Neural cell (in vitro differentiated cells): ENCODE measurements at regions not wholly inside any gene's neighbourhood (a gene's known extent, or its start where the extent isn't known, plus 50 kb on each side); places are given as distances from the start of the nearest gene placed in this dataset.

Experiments
- H2AFZ ChIP-seq: fragments of 200-600, 300-800 bp; sonication (generic), shearing (Covaris generic); 2 replicates; pipeline ENCODE4 v1.6.0; 2014; ENCODE audit warnings: low read depth, mild to moderate bottlenecking, antibody characterized with exemption, low read length, moderate library complexity
- H3F3A ChIP-seq: fragments of 200-600 bp; shearing (Covaris generic); 2 replicates; pipeline ENCODE4 v1.6.1; 2016; ENCODE audit warnings: mild to moderate bottlenecking, moderate library complexity, mixed read lengths, antibody characterized with exemption, low read length; ENCODE audit not compliant: insufficient read depth, poor library complexity, severe bottlenecking
- H3K27ac ChIP-seq: fragments of 200-600, 300-800 bp; sonication (generic), shearing (Covaris generic); 2 replicates; pipeline ENCODE4 v1.5.1; 2014; ENCODE audit warnings: mild to moderate bottlenecking, low read length, moderate library complexity
- H3K27me3 ChIP-seq: fragments of 300-800, 200-600 bp; sonication (generic), shearing (Covaris generic); 2 replicates; pipeline ENCODE4 v1.6.0; 2014; ENCODE audit warnings: mild to moderate bottlenecking, low read depth, low read length, moderate library complexity; ENCODE audit not compliant: insufficient read depth
- H3K36me3 ChIP-seq: fragments of 300-800, 200-600 bp; sonication (generic), shearing (Covaris generic); 2 replicates; pipeline ENCODE4 v1.5.1; 2014; ENCODE audit warnings: mild to moderate bottlenecking, antibody characterized with exemption, low read length, moderate library complexity; ENCODE audit not compliant: insufficient read depth
- H3K4me2 ChIP-seq: fragments of 300-800, 200-600 bp; sonication (generic), shearing (Covaris generic); 2 replicates; pipeline ENCODE4 v1.6.0; 2014; ENCODE audit warnings: mild to moderate bottlenecking, low read length
- H3K4me3 ChIP-seq: fragments of 300-800, 200-600 bp; sonication (generic), shearing (Covaris generic); 2 replicates; pipeline ENCODE4 v1.5.1; 2014; ENCODE audit warnings: mild to moderate bottlenecking, low read length, moderate library complexity
- H3K79me2 ChIP-seq: fragments of 200-600 bp; shearing (Covaris generic); replicated peaks from 2 replicates; pipeline ENCODE4 v1.6.0; 2014; ENCODE audit warnings: mild to moderate bottlenecking, low read length, moderate library complexity; ENCODE audit not compliant: insufficient read depth
- H3K9ac ChIP-seq: fragments of 300-800, 200-600 bp; sonication (generic), shearing (Covaris generic); 2 replicates; pipeline ENCODE4 v1.6.1; 2016; ENCODE audit warnings: mild to moderate bottlenecking, low read length, mixed read lengths
- H3K9me2 ChIP-seq: fragments of 200-600 bp; shearing (Covaris generic); 2 replicates; pipeline ENCODE4 v1.6.1; 2016; ENCODE audit warnings: mild to moderate bottlenecking, low read length, mixed read lengths; ENCODE audit not compliant: insufficient read depth
- H3K9me3 ChIP-seq: fragments of 200-600, 300-800 bp; sonication (generic), shearing (Covaris generic); 2 replicates; pipeline ENCODE4 v1.6.1; 2016; ENCODE audit warnings: mild to moderate bottlenecking, mixed run types, low read length, moderate library complexity, mixed read lengths
- H4K20me1 ChIP-seq: fragments of 200-600 bp; shearing (Covaris generic); 2 replicates; pipeline ENCODE4 v1.6.1; 2016; ENCODE audit warnings: mild to moderate bottlenecking, mixed run types; ENCODE audit not compliant: insufficient read depth
- EP300 ChIP-seq: fragments of 450-650 bp; conservative IDR thresholded peaks from 2 replicates; pipeline ENCODE4 v1.6.1; 2014; ENCODE audit warnings: antibody characterized with exemption, mild to moderate bottlenecking, moderate library complexity; ENCODE audit not compliant: poor library complexity, severe bottlenecking
- EZH2 ChIP-seq: fragments of 200-600, 300-800 bp; shearing (Covaris generic), sonication (generic); IDR thresholded peaks from 2 replicates; pipeline ENCODE4 v1.6.1; 2014; ENCODE audit warnings: antibody characterized with exemption, low read length, borderline replicate concordance, mild to moderate bottlenecking; ENCODE audit not compliant: insufficient read depth, poor library complexity, severe bottlenecking
- MXI1 ChIP-seq: fragments of 450-650 bp; conservative IDR thresholded peaks from 2 replicates; pipeline ENCODE4 v1.6.1; 2014; ENCODE audit warnings: antibody characterized with exemption, mild to moderate bottlenecking; ENCODE audit not compliant: poor library complexity, severe bottlenecking
- POLR2AphosphoS5 ChIP-seq: IDR thresholded peaks from 2 replicates; pipeline ENCODE4 v1.6.1; 2012
- RAD21 ChIP-seq: fragments of 450-650 bp; conservative IDR thresholded peaks from 2 replicates; pipeline ENCODE4 v1.6.1; 2014; ENCODE audit warnings: antibody characterized with exemption, mild to moderate bottlenecking, moderate library complexity
- SMC3 ChIP-seq: fragments of 450-650 bp; conservative IDR thresholded peaks from 2 replicates; pipeline ENCODE4 v1.6.1; 2014; ENCODE audit warnings: antibody characterized with exemption, mild to moderate bottlenecking, moderate library complexity; ENCODE audit not compliant: poor library complexity
- TAF1 ChIP-seq: IDR thresholded peaks from 2 replicates; pipeline ENCODE4 v1.6.1; 2012; ENCODE audit warnings: low read depth
- TF ChIP-seq, protein P1 (sequence below): fragments of 450-650 bp; IDR thresholded peaks from 2 replicates; pipeline ENCODE4 v1.5.1; 2014; ENCODE audit warnings: antibody characterized with exemption, mild to moderate bottlenecking, moderate library complexity; ENCODE audit not compliant: poor library complexity, severe bottlenecking
- TF ChIP-seq, protein P2 (sequence below): IDR thresholded peaks from 2 replicates; pipeline ENCODE4 v1.6.1; 2012; ENCODE audit warnings: borderline replicate concordance

- Histone ChIP-seq H2AFZ (no peak overlapping the region), H3K4me3 (no peak overlapping the region), H3K4me2 (no peak overlapping the region), H3K79me2 (no peaks in the 10 kb centered on the region), H3K9me3 (no peaks in the 10 kb centered on the region), H3K9me2 (no peaks in the 10 kb centered on the region), H4K20me1 (no peaks in the 10 kb centered on the region), H3K9ac (no peak overlapping the region), H3K27ac (no peak overlapping the region), H3K36me3 (no peaks in the 10 kb centered on the region), H3F3A (no peaks in the 10 kb centered on the region), H3K27me3 (peaks cover 6% of the 10 kb centered on the region)
- TF ChIP-seq, protein P1, sequence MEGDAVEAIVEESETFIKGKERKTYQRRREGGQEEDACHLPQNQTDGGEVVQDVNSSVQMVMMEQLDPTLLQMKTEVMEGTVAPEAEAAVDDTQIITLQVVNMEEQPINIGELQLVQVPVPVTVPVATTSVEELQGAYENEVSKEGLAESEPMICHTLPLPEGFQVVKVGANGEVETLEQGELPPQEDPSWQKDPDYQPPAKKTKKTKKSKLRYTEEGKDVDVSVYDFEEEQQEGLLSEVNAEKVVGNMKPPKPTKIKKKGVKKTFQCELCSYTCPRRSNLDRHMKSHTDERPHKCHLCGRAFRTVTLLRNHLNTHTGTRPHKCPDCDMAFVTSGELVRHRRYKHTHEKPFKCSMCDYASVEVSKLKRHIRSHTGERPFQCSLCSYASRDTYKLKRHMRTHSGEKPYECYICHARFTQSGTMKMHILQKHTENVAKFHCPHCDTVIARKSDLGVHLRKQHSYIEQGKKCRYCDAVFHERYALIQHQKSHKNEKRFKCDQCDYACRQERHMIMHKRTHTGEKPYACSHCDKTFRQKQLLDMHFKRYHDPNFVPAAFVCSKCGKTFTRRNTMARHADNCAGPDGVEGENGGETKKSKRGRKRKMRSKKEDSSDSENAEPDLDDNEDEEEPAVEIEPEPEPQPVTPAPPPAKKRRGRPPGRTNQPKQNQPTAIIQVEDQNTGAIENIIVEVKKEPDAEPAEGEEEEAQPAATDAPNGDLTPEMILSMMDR, result no peak
- TF ChIP-seq TAF1 (no peak), SMC3 (no peak), MXI1 (no peak), EZH2 (no peak), EP300 (no peak), POLR2AphosphoS5 (no peak), RAD21 (no peak)
- TF ChIP-seq, protein P2, sequence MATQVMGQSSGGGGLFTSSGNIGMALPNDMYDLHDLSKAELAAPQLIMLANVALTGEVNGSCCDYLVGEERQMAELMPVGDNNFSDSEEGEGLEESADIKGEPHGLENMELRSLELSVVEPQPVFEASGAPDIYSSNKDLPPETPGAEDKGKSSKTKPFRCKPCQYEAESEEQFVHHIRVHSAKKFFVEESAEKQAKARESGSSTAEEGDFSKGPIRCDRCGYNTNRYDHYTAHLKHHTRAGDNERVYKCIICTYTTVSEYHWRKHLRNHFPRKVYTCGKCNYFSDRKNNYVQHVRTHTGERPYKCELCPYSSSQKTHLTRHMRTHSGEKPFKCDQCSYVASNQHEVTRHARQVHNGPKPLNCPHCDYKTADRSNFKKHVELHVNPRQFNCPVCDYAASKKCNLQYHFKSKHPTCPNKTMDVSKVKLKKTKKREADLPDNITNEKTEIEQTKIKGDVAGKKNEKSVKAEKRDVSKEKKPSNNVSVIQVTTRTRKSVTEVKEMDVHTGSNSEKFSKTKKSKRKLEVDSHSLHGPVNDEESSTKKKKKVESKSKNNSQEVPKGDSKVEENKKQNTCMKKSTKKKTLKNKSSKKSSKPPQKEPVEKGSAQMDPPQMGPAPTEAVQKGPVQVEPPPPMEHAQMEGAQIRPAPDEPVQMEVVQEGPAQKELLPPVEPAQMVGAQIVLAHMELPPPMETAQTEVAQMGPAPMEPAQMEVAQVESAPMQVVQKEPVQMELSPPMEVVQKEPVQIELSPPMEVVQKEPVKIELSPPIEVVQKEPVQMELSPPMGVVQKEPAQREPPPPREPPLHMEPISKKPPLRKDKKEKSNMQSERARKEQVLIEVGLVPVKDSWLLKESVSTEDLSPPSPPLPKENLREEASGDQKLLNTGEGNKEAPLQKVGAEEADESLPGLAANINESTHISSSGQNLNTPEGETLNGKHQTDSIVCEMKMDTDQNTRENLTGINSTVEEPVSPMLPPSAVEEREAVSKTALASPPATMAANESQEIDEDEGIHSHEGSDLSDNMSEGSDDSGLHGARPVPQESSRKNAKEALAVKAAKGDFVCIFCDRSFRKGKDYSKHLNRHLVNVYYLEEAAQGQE, result no peak
These were observed 115.9 kb downstream of the INHBB start for GRCh38 chr2:120461546-120462537.

- H3K9me2 ChIP-seq, result no peaks in the 10 kb centered on the region
- H3K4me2 ChIP-seq, result no peak overlapping the region
- H3F3A ChIP-seq, result no peaks in the 10 kb centered on the region
- no peak overlapping the region for H3K9ac ChIP-seq
- no peak overlapping the region for H3K27ac ChIP-seq
- no peaks in the 10 kb centered on the region for H4K20me1 ChIP-seq
- TF ChIP-seq RAD21 (no peak), POLR2AphosphoS5 (no peak), TAF1 (no peak), EP300 (no peak), MXI1 (no peak), SMC3 (no peak), EZH2 (no peak)
- TF ChIP-seq, protein P2, result no peak
- TF ChIP-seq, protein P1, result no peak
- no peak overlapping the region for H2AFZ ChIP-seq
- no peaks in the 10 kb centered on the region for H3K9me3 ChIP-seq
- H3K36me3 ChIP-seq, result no peaks in the 10 kb centered on the region
- peaks cover 15% of the 10 kb centered on the region for H3K27me3 ChIP-seq
- no peak overlapping the region for H3K4me3 ChIP-seq
- no peaks in the 10 kb centered on the region for H3K79me2 ChIP-seq
These were observed 117.6 kb downstream of the INHBB start for GRCh38 chr2:120463527-120463926.
